ENCODE measurements at regions not wholly inside any gene's neighbourhood (a gene's known extent, or its start where the extent isn't known, plus 50 kb on each side); places are given as distances from the start of the nearest gene placed in this dataset.

- no peak for DNase-seq
- TF ChIP-seq POLR2A (IDR thresholded peaks at IDR 0.05; ENCODE audit: low read length) (no peak), GATA1 (IDR thresholded peaks at IDR 0.05; ENCODE audit: low read depth, low read length) (no peak)
Measured at GRCh38 chr7:9958486-9958885, 1015.2 kb upstream of the PHF14 start.

- DNase-seq: no peak
- TF ChIP-seq POLR2A (IDR thresholded peaks at IDR 0.05; ENCODE audit: low read length) (no peak), GATA1 (IDR thresholded peaks at IDR 0.05; ENCODE audit: low read depth, low read length) (no peak)
Measured at GRCh38 chr7:9960460-9960859, 1013.2 kb upstream of the PHF14 start.

- no peak for TF ChIP-seq GATA1 (IDR thresholded peaks at IDR 0.05; ENCODE audit: low read depth, low read length)
- TF ChIP-seq POLR2A (IDR thresholded peaks at IDR 0.05; ENCODE audit: low read length): no peak
- no peak for DNase-seq
Measured at GRCh38 chr7:9961161-9961922, 1012.3 kb upstream of the PHF14 start.

GRCh38 chr7:9962742-9963141 is 1010.9 kb upstream of the PHF14 start:
- DNase-seq: no peak
- TF ChIP-seq POLR2A (IDR thresholded peaks at IDR 0.05; ENCODE audit: low read length): no peak
- no peak for TF ChIP-seq GATA1 (IDR thresholded peaks at IDR 0.05; ENCODE audit: low read depth, low read length)

- TF ChIP-seq POLR2A (IDR thresholded peaks at IDR 0.05; ENCODE audit: low read length) (no peak), GATA1 (IDR thresholded peaks at IDR 0.05; ENCODE audit: low read depth, low read length) (no peak)
- peak; percentile 6 to 60 for DNase-seq
Measured at GRCh38 chr7:9978106-9979064, 995.3 kb upstream of the PHF14 start.

- peak; percentile 5 to 38 for DNase-seq
- no peak for TF ChIP-seq POLR2A (IDR thresholded peaks at IDR 0.05; ENCODE audit: low read length)
- TF ChIP-seq GATA1 (IDR thresholded peaks at IDR 0.05; ENCODE audit: low read depth, low read length): no peak
Measured at GRCh38 chr7:9981742-9982349, 991.8 kb upstream of the PHF14 start.

- DNase-seq: no peak
- TF ChIP-seq GATA1 (IDR thresholded peaks at IDR 0.05; ENCODE audit: low read depth, low read length): no peak
- no peak for TF ChIP-seq POLR2A (IDR thresholded peaks at IDR 0.05; ENCODE audit: low read length)
Measured at GRCh38 chr7:9983048-9983447, 990.6 kb upstream of the PHF14 start.

GRCh38 chr7:10015687-10016086 is 958.0 kb upstream of the PHF14 start:
- no peak for TF ChIP-seq GATA1 (IDR thresholded peaks at IDR 0.05; ENCODE audit: low read depth, low read length)
- TF ChIP-seq POLR2A (IDR thresholded peaks at IDR 0.05; ENCODE audit: low read length): no peak
- no peak for DNase-seq

GRCh38 chr7:10022480-10022879 is 951.2 kb upstream of the PHF14 start:
- TF ChIP-seq POLR2A (IDR thresholded peaks at IDR 0.05; ENCODE audit: low read length) (no peak), GATA1 (IDR thresholded peaks at IDR 0.05; ENCODE audit: low read depth, low read length) (no peak)
- DNase-seq: no peak

- TF ChIP-seq POLR2A (IDR thresholded peaks at IDR 0.05; ENCODE audit: low read length): no peak
- no peak for TF ChIP-seq GATA1 (IDR thresholded peaks at IDR 0.05; ENCODE audit: low read depth, low read length)
- no peak for DNase-seq
Measured at GRCh38 chr7:10022957-10023356, 950.7 kb upstream of the PHF14 start.

- no peak for DNase-seq
- TF ChIP-seq POLR2A (IDR thresholded peaks at IDR 0.05; ENCODE audit: low read length) (no peak), GATA1 (IDR thresholded peaks at IDR 0.05; ENCODE audit: low read depth, low read length) (no peak)
Measured at GRCh38 chr7:10034843-10035556, 938.7 kb upstream of the PHF14 start.

GRCh38 chr7:10036693-10037092 is 937.0 kb upstream of the PHF14 start:
- no peak for TF ChIP-seq GATA1 (IDR thresholded peaks at IDR 0.05; ENCODE audit: low read depth, low read length)
- TF ChIP-seq POLR2A (IDR thresholded peaks at IDR 0.05; ENCODE audit: low read length): no peak
- DNase-seq: no peak

GRCh38 chr7:10038351-10038750 is 935.3 kb upstream of the PHF14 start:
- TF ChIP-seq GATA1 (IDR thresholded peaks at IDR 0.05; ENCODE audit: low read depth, low read length): no peak
- no peak for TF ChIP-seq POLR2A (IDR thresholded peaks at IDR 0.05; ENCODE audit: low read length)
- no peak for DNase-seq

Measured in erythroblast (primary cell).